ENCODE measurements at regions not wholly inside any gene's neighbourhood (a gene's known extent, or its start where the extent isn't known, plus 50 kb on each side); places are given as distances from the start of the nearest gene placed in this dataset.

DNA sequence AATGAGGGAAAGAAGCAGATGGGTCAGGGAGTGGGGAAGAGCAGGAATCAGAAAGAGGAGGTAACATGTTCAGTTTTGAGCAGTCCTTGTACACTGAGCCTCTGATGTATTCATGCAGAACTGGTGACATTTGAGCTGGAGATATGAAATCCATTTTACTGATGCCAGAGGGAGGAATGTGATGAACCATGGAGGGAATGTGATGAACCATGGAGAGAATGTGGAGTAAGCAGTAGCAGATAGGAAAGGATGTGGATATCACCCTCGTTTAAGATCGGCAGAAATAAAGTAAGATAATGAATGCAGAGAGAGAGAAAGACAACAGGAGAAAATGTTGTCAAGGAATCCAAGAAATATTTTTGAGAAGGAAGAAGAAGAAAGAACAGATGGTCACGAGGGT, 231.6 kb downstream of the TBXT start:
- TF ChIP-seq RCOR1 (IDR thresholded peaks at IDR 0.05; ENCODE audit: insufficient replicate concordance, low read length), result no peak
- TF ChIP-seq CTCF (conservative IDR thresholded peaks at IDR 0.05; ENCODE audit: low read depth, low read length), result no peak
- TF ChIP-seq, protein P1, sequence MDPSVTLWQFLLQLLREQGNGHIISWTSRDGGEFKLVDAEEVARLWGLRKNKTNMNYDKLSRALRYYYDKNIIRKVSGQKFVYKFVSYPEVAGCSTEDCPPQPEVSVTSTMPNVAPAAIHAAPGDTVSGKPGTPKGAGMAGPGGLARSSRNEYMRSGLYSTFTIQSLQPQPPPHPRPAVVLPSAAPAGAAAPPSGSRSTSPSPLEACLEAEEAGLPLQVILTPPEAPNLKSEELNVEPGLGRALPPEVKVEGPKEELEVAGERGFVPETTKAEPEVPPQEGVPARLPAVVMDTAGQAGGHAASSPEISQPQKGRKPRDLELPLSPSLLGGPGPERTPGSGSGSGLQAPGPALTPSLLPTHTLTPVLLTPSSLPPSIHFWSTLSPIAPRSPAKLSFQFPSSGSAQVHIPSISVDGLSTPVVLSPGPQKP (IDR thresholded peaks at IDR 0.05; ENCODE audit: borderline replicate concordance, low read depth, low read length), result no peak
